Uterus (tissue), 2 donors: ENCODE measurements at regions not wholly inside any gene's neighbourhood (a gene's known extent, or its start where the extent isn't known, plus 50 kb on each side); places are given as distances from the start of the nearest gene placed in this dataset.

Experiments used
- POLR2A ChIP-seq, 2 donors: fragments of 450-650 bp; IDR thresholded peaks; one replicate each; pipeline ENCODE4 v1.6.1; 2016; ENCODE audit warnings: antibody characterized with exemption in 2 of 2, mild to moderate bottlenecking in 1 of 2, moderate library complexity in 1 of 2
- TF ChIP-seq, protein P1 (sequence below), 4 experiments: fragments of 200-600 bp in 2 of 4; fragments of 450-650 bp in 2 of 4; sonication (generic) in 2 of 4; IDR thresholded peaks; one replicate each; pipeline ENCODE4 v1.5.1; 2016 to 2019; ENCODE audit warnings: antibody characterized with exemption in 4 of 4, mild to moderate bottlenecking in 2 of 4, moderate library complexity in 1 of 4

DNA sequence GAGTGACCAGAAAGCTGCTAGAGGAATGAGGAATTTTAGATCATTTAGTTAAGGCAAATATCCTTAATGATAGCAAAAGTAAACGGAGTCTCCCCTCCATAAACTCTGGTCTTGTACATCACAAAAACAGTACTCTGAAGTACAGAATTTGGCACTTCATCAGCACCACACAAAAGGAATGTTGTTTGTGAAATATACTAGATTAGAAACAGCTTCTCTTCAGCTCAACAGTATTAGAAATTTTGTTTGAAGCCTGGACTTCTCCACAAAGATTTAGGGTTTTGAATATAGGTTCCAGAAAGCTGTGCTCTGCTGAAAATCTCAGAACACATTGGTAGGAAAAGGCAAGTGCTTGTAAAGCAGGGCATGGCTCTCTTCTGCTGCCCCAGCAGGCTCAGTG lies 135.1 kb upstream of the PTGFR start:
- no peak for TF ChIP-seq POLR2A (IDR thresholded peaks at IDR 0.05)
- TF ChIP-seq, protein P1, sequence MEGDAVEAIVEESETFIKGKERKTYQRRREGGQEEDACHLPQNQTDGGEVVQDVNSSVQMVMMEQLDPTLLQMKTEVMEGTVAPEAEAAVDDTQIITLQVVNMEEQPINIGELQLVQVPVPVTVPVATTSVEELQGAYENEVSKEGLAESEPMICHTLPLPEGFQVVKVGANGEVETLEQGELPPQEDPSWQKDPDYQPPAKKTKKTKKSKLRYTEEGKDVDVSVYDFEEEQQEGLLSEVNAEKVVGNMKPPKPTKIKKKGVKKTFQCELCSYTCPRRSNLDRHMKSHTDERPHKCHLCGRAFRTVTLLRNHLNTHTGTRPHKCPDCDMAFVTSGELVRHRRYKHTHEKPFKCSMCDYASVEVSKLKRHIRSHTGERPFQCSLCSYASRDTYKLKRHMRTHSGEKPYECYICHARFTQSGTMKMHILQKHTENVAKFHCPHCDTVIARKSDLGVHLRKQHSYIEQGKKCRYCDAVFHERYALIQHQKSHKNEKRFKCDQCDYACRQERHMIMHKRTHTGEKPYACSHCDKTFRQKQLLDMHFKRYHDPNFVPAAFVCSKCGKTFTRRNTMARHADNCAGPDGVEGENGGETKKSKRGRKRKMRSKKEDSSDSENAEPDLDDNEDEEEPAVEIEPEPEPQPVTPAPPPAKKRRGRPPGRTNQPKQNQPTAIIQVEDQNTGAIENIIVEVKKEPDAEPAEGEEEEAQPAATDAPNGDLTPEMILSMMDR (IDR thresholded peaks at IDR 0.05), result no peak
